Chondrocyte (in vitro differentiated cells): ENCODE measurements at regions not wholly inside any gene's neighbourhood (a gene's known extent, or its start where the extent isn't known, plus 50 kb on each side); places are given as distances from the start of the nearest gene placed in this dataset.

ENCODE experiments used
- DNase-seq: peaks from one replicate; pipeline ENCODE4 v3.0.0; 2021; ENCODE audit warnings: mixed read lengths, low spot score
- H3K27ac Mint-ChIP-seq: one replicate; pipeline ENCODE4 v1.8.0; 2021; ENCODE audit warnings: mild to moderate bottlenecking, moderate library complexity, mixed read lengths; ENCODE audit not compliant: unreplicated experiment
- H3K27me3 Mint-ChIP-seq: 2 replicates; pipeline ENCODE4 v1.8.0; 2021; ENCODE audit warnings: low read depth, mixed read lengths
- H3K36me3 Mint-ChIP-seq: 2 replicates; pipeline ENCODE4 v1.8.0; 2021; ENCODE audit warnings: low read depth, mixed read lengths
- H3K4me1 Mint-ChIP-seq: 2 replicates; pipeline ENCODE4 v1.8.0; 2021; ENCODE audit warnings: low read depth, mild to moderate bottlenecking, mixed read lengths
- H3K4me3 Mint-ChIP-seq: one replicate; pipeline ENCODE4 v1.8.0; 2021; ENCODE audit warnings: mild to moderate bottlenecking, moderate library complexity, mixed read lengths; ENCODE audit not compliant: unreplicated experiment
- H3K9me3 Mint-ChIP-seq: 2 replicates; pipeline ENCODE4 v1.8.0; 2021; ENCODE audit warnings: low read depth, mixed read lengths
- TF ChIP-seq, protein P1 (sequence below): fragments of 200-600 bp; sonication (generic); IDR thresholded peaks from 2 replicates; pipeline ENCODE4 v1.5.0; 2021; ENCODE audit warnings: antibody characterized with exemption, mild to moderate bottlenecking, moderate library complexity

DNA sequence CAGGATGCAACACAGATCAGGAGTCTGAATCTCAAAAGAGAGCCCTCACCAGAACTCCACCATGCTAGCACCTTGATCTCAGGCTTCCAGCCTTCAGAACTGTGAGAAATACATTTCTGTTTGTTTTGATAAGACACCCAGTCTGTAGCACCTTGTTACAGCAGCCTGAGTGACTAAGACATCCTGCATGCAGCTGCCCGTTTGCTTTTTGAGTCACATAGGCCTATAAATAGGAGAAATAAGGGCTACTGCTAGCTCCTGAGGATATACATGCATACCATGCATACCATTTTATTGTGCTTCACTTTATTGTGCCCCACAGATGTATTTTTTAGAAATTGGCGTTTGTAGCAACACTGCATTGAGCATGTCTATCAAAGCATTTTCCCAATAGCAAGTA lies 337.8 kb downstream of the CDH2 start:
- H3K27ac Mint-ChIP-seq: peak overlapping the region; percentile 14
- H3K4me1 Mint-ChIP-seq: peaks cover 38% of the 10 kb centered on the region
- H3K36me3 Mint-ChIP-seq: no peaks in the 10 kb centered on the region
- no peaks in the 10 kb centered on the region for H3K27me3 Mint-ChIP-seq
- no peak overlapping the region for H3K4me3 Mint-ChIP-seq
- H3K9me3 Mint-ChIP-seq: no peaks in the 10 kb centered on the region
- TF ChIP-seq, protein P1, sequence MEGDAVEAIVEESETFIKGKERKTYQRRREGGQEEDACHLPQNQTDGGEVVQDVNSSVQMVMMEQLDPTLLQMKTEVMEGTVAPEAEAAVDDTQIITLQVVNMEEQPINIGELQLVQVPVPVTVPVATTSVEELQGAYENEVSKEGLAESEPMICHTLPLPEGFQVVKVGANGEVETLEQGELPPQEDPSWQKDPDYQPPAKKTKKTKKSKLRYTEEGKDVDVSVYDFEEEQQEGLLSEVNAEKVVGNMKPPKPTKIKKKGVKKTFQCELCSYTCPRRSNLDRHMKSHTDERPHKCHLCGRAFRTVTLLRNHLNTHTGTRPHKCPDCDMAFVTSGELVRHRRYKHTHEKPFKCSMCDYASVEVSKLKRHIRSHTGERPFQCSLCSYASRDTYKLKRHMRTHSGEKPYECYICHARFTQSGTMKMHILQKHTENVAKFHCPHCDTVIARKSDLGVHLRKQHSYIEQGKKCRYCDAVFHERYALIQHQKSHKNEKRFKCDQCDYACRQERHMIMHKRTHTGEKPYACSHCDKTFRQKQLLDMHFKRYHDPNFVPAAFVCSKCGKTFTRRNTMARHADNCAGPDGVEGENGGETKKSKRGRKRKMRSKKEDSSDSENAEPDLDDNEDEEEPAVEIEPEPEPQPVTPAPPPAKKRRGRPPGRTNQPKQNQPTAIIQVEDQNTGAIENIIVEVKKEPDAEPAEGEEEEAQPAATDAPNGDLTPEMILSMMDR: no peak
- DNase-seq: no peak

DNA sequence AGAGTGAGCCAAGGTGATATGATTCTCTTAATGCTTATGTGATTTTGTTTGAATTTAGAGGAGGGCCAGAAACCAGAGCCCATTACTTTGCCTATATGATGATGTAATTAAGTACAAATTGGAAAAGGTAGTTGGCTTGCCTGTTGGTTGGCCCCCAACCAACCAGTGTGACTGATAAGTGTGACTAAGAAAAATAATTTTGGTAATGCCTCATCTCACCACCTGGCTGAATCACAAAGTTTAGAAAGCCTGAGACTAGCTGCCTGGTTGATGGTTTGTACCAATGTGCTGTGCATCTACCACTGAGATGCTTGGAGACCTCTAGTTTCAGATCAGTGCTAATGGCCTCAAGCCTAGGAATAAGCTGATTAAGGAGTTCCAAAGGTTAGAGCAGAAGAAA lies 338.7 kb downstream of the CDH2 start:
- no peak for DNase-seq
- H3K27ac Mint-ChIP-seq: no peak overlapping the region

GRCh38 chr18:27826101-27826500 lies 350.8 kb downstream of the CDH2 start:
- no peaks in the 10 kb centered on the region for H3K4me1 Mint-ChIP-seq
- H3K27me3 Mint-ChIP-seq: no peaks in the 10 kb centered on the region
- H3K9me3 Mint-ChIP-seq: peaks cover 5% of the 10 kb centered on the region
- TF ChIP-seq, protein P1: no peak
- no peak overlapping the region for H3K4me3 Mint-ChIP-seq
- no peaks in the 10 kb centered on the region for H3K36me3 Mint-ChIP-seq
- DNase-seq: no peak
- H3K27ac Mint-ChIP-seq: no peak overlapping the region

More for the DNA sequence above, 338.7 kb downstream of the CDH2 start:
- Mint-ChIP-seq H3K4me3 (no peak overlapping the region), H3K36me3 (no peaks in the 10 kb centered on the region), H3K9me3 (no peaks in the 10 kb centered on the region), H3K4me1 (peaks cover 29% of the 10 kb centered on the region), H3K27me3 (no peaks in the 10 kb centered on the region)
- TF ChIP-seq, protein P1: no peak

DNA sequence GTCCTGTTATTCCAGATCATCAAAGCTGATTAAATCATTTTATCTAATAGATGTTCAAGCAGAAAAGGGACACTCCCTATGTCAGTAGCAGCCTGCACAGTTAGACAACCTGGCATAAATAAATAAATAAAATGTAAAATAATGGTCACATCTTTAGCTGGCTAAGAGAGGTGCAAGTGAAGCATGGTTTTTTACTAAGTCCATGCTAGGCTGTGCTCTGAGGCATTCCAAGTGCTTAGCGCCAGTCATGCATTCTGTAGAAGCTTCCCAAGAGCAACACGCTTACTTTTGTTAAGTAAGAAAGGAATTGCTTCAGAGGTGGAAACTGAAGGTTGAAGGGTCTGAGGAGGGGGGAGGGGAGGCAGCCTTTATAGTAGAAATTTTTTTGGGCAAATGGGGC lies 351.2 kb downstream of the CDH2 start:
- TF ChIP-seq, protein P1: no peak
- Mint-ChIP-seq H3K27ac (no peak overlapping the region), H3K4me1 (no peaks in the 10 kb centered on the region), H3K27me3 (no peaks in the 10 kb centered on the region), H3K9me3 (peaks cover 5% of the 10 kb centered on the region), H3K36me3 (no peaks in the 10 kb centered on the region), H3K4me3 (no peak overlapping the region)
- DNase-seq: no peak

- Mint-ChIP-seq H3K36me3 (no peaks in the 10 kb centered on the region), H3K27ac (no peak overlapping the region), H3K9me3 (peaks cover 2% of the 10 kb centered on the region), H3K4me3 (no peak overlapping the region), H3K27me3 (no peaks in the 10 kb centered on the region), H3K4me1 (no peaks in the 10 kb centered on the region)
- DNase-seq: no peak
- TF ChIP-seq, protein P1: no peak
These were observed 351.9 kb downstream of the CDH2 start for GRCh38 chr18:27824841-27825681.
